ENCODE measurements at regions not wholly inside any gene's neighbourhood (a gene's known extent, or its start where the extent isn't known, plus 50 kb on each side); places are given as distances from the start of the nearest gene placed in this dataset.

DNA sequence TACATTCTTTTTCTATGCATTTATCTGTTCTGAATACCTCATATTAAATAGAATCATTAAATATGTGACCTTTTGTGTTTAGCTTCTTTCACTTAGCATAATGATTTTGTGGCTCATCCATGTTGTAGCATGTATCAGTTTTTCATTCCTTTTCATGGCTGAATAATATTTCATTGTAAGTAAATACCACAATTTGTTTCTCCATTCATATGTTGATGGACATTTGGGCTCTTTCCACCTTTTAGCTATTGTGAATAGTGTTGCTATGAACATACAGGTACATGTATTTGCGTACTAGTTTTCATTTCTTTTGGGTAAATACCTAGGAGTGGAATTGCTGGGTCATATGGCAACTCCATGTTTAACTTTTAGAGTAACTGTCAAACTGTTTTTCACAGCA lies 85.1 kb downstream of the GNL3L start:
- no peak overlapping the region for H3K4me3 ChIP-seq (ENCODE audit: control insufficient read depth, low read depth, low read length)
- DNase-seq (ENCODE audit: low read depth): no peak
- TF ChIP-seq CTCF (IDR thresholded peaks at IDR 0.05; ENCODE audit: control insufficient read depth, insufficient read depth, low read depth, low read length, missing control alignments): no peak

GRCh38 chrX:54633641-54634040 lies 103.6 kb downstream of the GNL3L start:
- DNase-seq (ENCODE audit: low read depth): no peak
- TF ChIP-seq CTCF (IDR thresholded peaks at IDR 0.05; ENCODE audit: control insufficient read depth, insufficient read depth, low read depth, low read length, missing control alignments): no peak
- H3K4me3 ChIP-seq (ENCODE audit: control insufficient read depth, low read depth, low read length): no peak overlapping the region

GRCh38 chrX:54639018-54639345 lies 109.0 kb downstream of the GNL3L start:
- peak overlapping the region; percentile 40 for H3K4me3 ChIP-seq (ENCODE audit: control insufficient read depth, low read depth, low read length)
- no peak for DNase-seq (ENCODE audit: low read depth)
- TF ChIP-seq CTCF (IDR thresholded peaks at IDR 0.05; ENCODE audit: control insufficient read depth, insufficient read depth, low read depth, low read length, missing control alignments): no peak

- peak; percentile 91 for DNase-seq (ENCODE audit: low read depth)
- H3K4me3 ChIP-seq (ENCODE audit: control insufficient read depth, low read depth, low read length): peak overlapping the region; percentile 40
- TF ChIP-seq CTCF (IDR thresholded peaks at IDR 0.05; ENCODE audit: control insufficient read depth, insufficient read depth, low read depth, low read length, missing control alignments): peak; percentile 70
These were observed 109.5 kb downstream of the GNL3L start for GRCh38 chrX:54639346-54640102.

DNA sequence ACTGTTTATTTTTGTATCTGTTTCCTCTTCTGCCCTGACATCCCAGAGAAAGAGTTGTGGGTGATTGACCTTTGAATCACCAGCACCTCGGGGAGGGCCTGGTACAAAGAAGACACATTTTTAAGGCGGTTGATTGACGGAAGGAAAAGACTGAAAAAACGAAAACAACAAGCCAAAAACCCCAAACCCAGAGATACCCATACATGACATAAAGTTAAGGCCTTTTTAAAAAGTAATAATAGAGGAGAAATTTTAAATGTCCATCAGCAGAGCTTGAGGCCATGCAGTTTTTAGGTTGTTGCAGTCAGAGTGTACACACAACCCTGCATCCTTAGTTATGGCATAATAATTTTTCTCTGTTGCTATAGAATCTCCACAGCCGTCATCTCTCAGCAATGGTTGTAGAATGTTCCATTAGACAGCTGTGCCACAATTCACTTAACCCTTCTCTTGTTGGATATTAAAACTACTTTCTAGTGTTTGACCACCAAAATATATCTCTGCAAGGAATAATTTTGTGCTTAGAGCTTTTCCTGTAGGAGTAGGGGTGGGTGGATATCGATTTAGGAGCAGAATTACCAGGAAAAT lies 110.2 kb downstream of the GNL3L start:
- no peak for TF ChIP-seq CTCF (IDR thresholded peaks at IDR 0.05; ENCODE audit: control insufficient read depth, insufficient read depth, low read depth, low read length, missing control alignments)
- no peak for DNase-seq (ENCODE audit: low read depth)
- peak overlapping the region; percentile 22 for H3K4me3 ChIP-seq (ENCODE audit: control insufficient read depth, low read depth, low read length)

- DNase-seq (ENCODE audit: low read depth): no peak
- H3K4me3 ChIP-seq (ENCODE audit: control insufficient read depth, low read depth, low read length): no peak overlapping the region
- no peak for TF ChIP-seq CTCF (IDR thresholded peaks at IDR 0.05; ENCODE audit: control insufficient read depth, insufficient read depth, low read depth, low read length, missing control alignments)
These were observed 110.7 kb downstream of the GNL3L start for GRCh38 chrX:54640736-54641135.

All from AG09309 (cell line).